UCSD-AML1 (cell line): ENCODE measurements at regions not wholly inside any gene's neighbourhood (a gene's known extent, or its start where the extent isn't known, plus 50 kb on each side); places are given as distances from the start of the nearest gene placed in this dataset.
"Not testable (repeated sequence)": the region's sequence is repeated elsewhere in the genome, so short reads cannot be mapped to it uniquely, and the experiment has no call there.

ENCODE experiments used
- DNase-seq: peaks from one replicate; lab custom pipeline; 2025; ENCODE audit not compliant: unreplicated experiment; lab: John Stamatoyannopoulos, UW

DNA sequence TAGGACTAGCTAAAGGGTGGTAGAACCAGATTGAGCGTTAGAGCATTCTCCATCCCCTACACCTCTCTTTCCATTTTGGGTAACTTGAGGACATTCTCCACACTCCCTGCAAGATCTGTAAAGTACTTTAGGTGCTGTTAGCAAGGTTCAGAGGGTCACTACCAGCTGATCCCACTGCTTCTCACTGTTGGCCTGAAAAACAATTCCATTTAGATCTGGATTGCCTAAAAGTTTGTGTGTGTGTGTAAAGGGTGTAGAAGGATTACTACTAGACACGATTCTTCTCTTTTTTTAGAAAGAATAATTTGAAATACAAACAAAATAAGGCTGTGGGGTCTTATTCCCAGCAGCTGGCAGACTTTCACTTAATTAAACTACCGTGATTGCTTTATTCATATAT lies 95.1 kb upstream of the TMEM178A start:
- no peak for DNase-seq

DNA sequence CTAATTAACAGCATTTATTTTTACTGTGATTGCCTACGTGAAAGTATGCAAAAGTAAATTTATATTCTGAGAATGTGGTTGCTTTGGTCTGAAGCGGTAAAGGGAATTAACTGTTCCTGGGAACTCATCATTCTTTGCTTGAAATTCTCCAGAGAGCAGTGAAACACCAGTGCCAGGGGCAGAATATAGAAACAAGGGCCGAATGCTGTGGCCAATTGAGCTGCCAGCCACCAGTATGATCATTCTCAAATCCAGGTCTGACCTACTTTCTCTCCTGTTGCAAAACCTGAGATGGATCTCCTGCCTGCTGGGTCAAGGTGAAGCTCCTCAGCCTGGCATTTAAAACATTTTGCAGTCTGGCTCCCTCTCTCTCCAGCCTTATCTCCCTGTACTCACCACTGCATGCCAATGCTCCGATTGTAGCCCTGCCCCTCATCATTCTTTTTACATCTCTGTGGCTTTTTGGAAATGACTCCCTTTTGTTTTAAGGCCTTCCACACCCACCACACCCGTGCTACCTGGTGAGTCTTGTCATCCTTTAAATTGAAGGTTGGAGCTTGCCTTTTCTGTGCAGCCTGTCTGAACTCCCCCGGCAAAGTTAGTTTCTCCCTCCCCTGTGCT lies 94.5 kb upstream of the TMEM178A start:
- no peak for DNase-seq

- no peak for DNase-seq
Observed at GRCh38 chr2:39573276-39573675, 92.4 kb upstream of the TMEM178A start.

- DNase-seq: no peak
Observed at GRCh38 chr2:39581866-39582265, 83.9 kb upstream of the TMEM178A start.

DNA sequence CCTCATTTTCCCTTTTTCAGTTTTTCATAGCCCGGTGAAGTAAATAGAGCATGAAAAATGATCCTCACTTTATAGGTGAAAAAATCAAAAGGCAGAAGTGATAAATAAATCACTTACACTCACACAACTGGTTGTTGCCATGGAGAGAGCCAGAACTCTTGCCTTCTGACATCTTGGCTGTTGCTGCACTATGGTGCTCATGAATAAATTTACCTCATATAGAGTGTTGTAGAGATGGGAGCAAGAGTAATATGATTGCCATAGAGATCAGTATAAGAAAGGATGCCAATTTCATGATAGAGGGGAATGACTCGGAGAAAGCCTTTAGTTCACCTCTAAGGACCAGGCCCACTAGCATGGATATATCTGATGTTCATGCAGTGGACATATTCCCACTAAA lies 82.5 kb upstream of the TMEM178A start:
- no peak for DNase-seq

GRCh38 chr2:39583781-39584180 lies 81.9 kb upstream of the TMEM178A start:
- no peak for DNase-seq

DNA sequence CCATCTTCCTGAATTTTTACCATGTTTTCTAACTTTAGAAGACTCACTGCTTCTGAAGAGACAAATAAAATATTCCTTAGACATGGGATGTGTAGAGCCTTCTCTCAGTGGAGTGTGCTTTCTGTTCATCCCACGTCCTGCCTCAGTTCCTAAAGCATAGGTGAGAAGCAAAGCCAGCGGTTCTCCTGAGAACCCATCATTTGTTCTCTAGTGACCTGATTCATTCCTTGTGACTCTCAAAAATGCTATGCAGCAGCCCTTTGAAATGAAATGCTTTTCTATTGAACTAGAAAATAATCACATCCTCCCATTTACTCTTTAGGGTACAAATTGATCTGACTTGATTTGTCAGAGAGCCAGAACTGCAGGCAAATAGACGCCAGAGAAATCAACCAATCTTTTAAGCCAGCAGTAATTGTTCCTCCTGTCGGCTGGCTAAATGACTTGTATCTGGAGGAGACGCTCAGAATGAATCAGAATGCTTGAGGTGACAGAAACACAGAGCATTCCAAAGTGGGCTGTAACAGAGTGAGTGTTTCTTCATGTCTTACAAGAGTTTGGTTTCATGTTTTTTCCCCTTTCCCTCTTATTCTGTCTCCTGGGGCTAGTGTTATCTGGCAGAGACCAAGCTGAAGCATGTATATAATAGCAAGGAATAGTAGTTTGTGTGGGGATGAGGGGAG lies 81.3 kb upstream of the TMEM178A start:
- no peak for DNase-seq

DNA sequence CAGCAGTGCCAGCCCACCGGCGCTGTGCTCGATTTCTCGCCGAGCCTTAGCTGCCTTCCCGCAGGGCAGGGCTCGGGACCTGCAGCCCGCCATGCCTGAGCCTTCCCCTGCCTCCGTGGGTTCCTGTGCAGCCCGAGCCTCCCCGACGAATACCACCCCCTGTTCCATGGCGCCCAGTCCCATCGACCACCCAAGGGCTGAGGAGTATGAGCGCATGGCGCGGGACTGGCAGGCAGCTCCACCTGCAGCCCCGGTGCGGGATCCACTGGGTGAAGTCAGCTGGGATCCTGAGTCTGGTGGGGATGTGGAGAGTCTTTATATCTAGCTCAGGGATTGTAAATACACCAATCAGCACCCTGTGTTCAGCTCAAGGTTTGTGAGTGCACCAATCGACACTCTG lies 80.2 kb upstream of the TMEM178A start:
- not testable (repeated sequence) for DNase-seq

- DNase-seq: no peak
Observed at GRCh38 chr2:39587168-39587567, 78.5 kb upstream of the TMEM178A start.

GRCh38 chr2:39587641-39588040 lies 78.1 kb upstream of the TMEM178A start:
- DNase-seq: no peak

DNA sequence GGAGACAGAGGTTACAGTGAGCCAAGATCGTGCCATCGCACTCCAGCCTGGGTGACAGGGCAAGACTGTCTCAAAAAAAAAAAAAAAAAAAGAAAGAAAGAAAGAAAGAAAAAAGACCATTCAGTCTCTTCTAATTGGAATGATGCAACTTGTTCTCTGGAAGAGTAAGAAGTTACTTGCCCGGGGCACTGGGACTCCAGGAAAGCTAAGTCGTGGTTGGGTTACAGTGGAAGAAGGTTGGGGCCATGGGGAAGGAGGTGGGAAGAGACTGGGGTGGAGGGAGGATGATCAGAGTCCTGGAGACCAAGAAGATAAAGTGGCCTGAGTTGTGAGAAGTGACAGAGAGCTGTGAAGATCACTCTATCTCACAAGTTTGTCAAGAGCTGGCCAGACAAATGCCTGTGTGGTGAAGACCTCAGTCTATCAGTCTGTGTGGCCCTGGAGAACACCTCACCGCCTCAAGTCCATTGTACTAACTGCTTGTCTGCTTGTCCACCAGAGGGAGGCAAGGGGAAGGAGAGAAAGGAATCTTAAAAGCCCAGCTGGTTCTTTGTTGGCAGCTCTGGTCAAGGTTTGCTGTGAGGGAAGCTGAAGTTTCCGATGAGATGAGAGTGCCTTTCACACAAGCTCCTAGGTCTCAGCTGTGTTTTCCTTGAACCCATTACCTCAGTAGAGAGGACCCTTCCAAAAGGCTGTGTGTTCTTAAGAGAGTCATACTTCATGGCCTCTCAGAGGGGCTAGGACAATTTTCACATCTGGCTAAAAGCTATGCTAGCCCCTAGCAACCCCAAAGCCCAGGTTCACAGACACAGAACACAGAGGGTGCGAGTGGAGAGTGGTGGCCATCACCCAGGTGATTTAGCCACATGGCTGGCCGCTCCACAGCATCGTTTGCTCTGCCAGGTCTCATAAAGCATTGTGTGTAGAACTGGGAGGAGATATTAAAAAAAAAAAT lies 72.0 kb upstream of the TMEM178A start:
- peak; percentile 23 for DNase-seq

DNA sequence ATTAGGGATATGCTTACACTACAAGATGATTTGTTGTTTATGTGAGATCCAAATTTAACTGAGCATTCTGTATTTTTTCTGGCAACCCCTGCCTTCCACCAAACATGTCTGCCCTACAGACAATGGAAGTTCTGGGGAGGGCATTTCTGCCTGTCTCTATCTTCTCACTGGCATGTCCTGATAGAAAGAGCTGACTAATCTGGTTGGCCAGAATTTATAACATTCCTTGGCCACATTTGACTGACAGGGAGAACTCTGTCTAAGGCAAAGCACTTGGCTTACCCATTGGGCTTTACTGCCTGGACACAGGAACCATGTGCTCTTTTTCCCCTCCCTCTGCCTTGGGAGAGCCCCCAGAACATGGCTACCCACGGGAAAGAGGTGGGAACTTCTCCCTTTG lies 70.6 kb upstream of the TMEM178A start:
- no peak for DNase-seq

- no peak for DNase-seq
Observed at GRCh38 chr2:39597314-39597713, 68.4 kb upstream of the TMEM178A start.

DNA sequence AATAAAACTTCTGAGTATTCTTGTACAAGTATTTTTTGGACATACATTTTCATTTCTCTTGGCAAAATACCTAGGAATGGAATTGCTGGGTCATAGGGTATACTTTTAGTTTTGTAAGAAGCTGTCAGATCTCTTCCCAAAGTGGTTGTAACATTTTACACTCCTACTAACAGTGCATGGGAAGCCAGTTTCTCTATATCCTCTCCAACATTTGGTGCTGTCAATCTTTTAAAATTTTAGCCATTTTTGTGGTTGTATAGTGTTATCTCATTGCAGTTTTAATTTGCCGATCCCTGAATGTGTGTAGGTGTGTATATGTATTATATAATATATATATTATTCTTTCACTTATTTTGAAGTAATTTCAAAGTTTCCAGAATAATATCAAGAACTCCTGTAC lies 63.1 kb upstream of the TMEM178A start:
- no peak for DNase-seq

DNA sequence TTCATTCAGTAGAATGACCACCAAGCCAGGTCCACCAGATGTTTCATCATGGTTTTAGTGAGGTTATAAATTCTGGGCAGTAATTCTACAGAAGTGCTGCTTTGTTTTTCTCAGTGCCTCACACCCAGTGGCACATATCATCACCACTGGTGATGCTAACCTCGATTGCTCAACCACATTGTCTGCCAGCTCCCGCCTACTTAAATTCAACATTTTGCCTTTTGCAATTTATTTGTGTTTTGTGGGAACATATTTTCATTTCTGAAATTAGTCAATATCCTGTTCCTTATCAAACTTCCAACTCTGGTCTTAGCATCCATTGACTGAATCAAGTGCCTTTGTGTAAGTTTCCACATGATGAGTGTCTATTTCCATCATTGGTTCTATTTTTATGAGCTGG lies 62.3 kb upstream of the TMEM178A start:
- no peak for DNase-seq

DNA sequence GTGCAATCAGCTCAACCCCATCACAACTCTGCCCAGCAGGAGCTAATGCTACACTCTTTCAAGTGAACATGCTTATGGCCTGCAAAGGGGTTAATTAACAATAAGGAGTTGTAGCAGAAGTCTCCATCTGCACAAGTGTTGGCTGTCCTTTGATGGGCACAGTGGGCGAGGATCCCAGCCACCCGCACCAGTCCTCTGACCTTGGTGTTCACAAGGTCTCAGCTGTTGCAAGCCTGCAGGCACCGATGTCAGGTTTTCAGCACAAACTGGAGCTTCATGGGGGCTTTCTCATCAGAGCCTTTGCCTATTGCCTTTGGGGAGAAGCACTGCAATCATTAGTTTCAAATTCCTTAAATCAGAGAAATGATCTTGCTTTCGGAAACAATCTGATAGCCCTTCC lies 60.9 kb upstream of the TMEM178A start:
- DNase-seq: no peak

DNA sequence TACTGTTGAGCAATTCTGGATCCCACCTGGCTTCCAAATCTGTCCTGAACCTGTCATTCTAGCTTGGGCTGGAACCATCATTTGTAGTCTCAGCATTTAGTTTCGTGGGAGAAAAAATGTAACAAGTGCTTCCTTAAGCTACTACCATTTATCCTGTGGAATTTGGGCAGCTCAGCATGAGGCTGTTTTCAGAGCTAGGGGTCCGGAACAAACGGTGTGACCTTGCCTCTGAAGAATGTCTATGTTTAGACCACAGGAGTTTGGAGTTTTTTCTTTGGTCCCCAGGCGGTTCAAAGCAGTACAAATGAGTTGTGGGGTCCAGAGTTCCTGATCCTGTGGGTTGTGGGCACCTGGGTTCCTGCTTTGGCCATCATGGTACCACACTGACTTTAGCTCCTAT lies 59.1 kb upstream of the TMEM178A start:
- DNase-seq: no peak

GRCh38 chr2:39607538-39608262 lies 58.0 kb upstream of the TMEM178A start:
- no peak for DNase-seq

- no peak for DNase-seq
Observed at GRCh38 chr2:39608263-39608575, 57.5 kb upstream of the TMEM178A start.

DNA sequence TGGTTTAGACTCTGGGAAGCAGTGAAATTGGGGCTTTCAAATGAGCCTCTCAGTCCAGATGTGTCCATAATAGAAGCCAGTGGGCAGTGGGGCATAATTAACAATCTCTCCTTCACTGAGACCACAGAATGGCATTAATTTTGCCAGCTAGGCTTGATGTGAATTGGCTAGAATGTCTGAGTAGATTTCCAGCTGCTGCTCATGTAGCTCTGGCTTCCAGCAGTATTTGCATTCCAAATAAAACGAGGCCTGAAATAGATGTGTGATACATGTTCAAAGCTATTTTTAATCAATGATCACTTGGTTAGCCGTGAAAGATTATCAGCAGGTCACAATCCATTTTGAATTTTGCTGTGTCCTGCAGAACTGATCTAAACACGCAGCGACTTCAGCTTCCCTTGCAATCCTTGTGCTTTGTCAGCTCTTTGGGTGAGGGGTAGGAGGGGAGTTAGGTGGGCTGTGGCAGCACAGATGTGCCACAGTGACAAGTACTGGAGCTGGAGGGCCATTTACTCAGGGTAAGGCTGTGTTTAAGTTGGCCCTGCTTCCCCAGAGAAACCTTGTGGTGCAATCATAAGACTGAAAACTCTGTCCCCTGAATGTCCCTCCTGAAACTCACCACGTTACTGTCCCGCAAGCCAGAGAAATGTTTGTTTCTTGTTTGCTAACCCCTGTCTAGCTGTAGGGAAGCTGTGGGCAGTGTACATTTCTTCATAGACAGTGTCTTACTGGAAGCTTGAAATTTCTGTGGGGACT lies 56.9 kb upstream of the TMEM178A start:
- no peak for DNase-seq

DNA sequence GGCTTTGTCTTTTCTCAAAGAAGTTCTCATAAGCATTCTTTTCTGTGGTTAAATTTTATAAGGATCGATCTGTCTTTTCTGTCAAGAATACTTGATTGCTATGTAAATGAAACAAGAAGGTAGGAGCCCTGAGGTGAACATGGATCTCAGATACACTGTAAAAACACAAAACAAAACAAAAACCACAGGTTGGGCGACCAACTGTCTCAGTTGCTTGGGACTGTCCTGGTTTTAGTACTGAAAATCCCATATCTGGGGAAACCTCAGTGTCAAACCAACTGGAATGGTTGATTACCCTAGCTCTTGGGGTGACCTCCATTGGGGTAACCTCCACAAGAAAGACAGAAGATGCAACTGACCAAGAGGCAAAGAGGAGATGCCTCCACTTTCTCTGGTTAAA lies 55.8 kb upstream of the TMEM178A start:
- no peak for DNase-seq
